CD4-positive, alpha-beta T cell treated with Interleukin-4 for 4 hours (primary cell): ENCODE measurements at regions not wholly inside any gene's neighbourhood (a gene's known extent, or its start where the extent isn't known, plus 50 kb on each side); places are given as distances from the start of the nearest gene placed in this dataset.

ENCODE experiments used
- DNase-seq: peaks from one replicate; pipeline ENCODE4 v3.0.0-alpha.2; 2020

GRCh38 chr9:105921057-105921726, 226.9 kb downstream of the TMEM38B start:
- DNase-seq: no peak

- DNase-seq: no peak
Observed at GRCh38 chr9:105928416-105928815, 234.1 kb downstream of the TMEM38B start.

DNA sequence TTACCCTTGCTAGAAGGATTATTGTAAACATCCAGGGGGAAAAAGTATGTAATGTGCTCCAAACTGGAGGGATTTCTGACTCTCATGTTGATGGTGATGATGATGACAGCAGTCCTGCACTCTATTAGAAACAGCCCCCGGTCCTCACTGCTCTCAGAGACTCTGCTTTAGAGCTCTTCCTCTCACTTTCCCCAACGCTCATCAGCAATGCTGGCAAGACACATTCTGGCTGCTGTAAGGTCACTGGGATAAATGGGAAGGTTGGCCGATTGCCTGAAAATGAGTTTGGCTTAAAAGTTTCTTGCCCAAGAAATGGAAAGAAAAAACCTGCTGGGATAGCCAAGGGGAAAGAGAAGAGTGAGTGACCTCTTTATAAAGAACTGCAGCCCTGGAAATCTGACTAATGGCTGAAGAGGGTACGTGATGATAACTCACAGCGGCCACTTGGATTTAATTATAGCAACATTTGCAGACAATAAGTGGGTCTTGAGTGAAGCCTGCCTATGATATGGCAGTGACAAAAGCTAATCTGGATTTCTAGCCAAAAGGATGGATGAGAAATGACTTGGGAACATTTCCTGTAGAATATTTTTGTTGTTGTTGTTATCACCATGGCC, 235.8 kb downstream of the TMEM38B start:
- no peak for DNase-seq

DNA sequence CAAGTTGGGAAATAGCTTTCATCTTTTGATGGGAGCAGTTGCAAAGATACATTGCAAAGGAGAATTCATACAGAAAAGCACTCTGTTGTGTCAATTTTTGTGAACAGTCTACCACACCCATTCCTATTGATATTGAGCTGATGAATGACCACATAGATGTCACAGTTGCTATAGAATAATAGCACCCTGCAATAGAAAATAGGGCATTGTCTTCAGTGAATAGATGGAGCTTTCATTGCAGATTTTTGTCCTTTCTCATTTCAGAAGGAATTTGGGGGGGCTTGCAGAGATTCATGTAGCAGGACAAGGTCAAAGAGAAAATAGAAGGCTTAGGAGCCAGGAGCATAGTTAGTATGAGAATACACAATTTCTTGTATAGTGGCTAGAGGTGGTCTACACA, 237.9 kb downstream of the TMEM38B start:
- DNase-seq: no peak

- DNase-seq: no peak
Observed at GRCh38 chr9:105950448-105950847, 256.1 kb downstream of the TMEM38B start.

DNA sequence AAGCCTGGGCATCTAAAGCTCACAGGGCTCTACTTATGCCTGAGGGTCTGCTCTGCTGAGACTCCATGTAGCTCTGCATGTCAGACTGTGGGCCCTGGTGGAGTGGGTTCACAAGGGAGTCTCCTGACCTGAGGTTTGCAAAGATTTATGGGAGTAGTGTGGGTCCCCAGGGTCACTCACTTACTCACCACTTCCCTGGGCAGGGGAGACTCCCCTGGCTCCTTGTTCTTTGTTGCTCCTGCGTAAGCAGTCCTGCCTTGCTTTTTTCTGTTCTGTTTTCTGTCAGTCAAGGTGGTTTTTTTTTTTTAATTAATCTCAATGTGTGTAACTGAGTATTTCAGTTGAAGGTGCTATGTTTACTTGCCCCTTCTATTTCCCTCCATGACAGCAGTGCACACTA, 256.6 kb downstream of the TMEM38B start:
- no peak for DNase-seq

GRCh38 chr9:105954517-105954916, 260.2 kb downstream of the TMEM38B start:
- DNase-seq: no peak

DNA sequence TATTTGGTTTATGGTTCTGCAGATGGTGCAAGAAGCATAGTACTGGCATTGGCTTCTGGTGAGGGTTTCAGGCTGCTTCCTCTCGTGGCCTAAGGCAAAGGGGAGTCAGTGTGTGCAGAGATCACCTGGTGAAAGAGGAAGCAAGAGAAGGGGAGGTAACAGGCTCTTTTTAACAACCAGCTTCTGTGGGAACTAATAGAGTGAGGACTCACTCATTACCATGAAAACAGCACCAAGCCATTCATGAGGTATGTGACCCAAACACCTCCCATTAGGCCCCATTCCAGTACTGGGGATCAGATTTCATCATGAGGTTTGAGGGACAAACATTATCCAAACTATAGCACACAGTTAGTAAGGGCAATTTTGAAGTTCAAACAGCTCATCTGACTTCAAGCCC, 263.5 kb downstream of the TMEM38B start:
- no peak for DNase-seq

DNA sequence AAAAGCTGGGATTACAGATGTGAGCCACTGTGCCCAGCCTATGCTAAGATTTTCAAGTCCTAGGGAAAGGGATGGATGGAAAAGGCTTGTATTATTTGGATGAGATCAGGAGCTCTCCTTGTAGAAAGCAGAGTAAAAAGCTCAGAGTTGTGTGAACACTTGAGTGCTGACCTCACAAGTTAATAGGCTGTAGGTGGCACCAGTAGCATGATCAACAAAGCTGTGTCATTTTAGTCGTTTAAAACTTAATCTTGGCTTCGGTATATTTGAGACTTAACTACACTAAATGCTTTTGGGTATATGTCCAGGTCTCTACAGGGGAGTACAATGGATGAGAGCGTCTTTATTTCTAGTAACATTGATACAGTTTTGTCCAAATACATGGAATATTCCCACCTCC, 264.2 kb downstream of the TMEM38B start:
- no peak for DNase-seq

GRCh38 chr9:105959531-105959930, 265.2 kb downstream of the TMEM38B start:
- DNase-seq: no peak

DNA sequence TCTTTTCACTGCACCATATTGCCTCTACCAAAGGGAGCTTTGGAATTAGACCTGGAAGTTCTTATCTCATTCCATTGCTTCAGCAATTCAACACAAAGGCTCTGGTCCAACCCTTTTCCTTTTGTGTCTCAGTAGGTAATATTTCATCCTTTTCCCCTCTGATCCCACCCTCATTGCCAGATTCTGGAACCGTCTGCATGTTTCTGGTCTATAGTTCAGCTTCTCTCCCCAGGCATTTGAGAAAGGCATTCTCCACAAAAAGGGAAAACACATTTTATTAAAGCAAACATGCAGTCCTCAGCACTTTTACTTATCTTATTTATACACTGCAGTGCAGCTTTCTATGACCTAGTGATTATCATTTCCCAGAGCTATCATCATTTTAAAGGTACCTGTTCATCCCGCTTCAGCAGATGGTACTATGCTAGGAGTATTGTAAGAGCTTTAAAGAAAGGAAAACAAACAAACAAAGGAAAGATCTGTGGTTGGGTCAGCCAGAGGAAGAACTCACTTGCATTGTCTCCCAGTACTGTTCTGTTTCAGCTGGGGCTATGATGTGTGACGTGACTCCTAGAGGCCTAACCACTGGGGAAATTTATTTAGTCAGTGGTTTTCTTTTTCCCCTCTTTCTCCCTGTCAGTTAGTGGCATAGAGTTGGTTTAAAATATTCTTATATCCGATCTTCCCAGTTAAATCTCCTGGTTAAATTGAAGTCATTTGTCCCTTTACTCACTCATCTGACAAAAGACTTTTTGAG, 269.2 kb downstream of the TMEM38B start:
- DNase-seq: no peak

- DNase-seq: no peak
Observed at GRCh38 chr9:105964156-105964555, 269.8 kb downstream of the TMEM38B start.

- no peak for DNase-seq
Observed at GRCh38 chr9:105966834-105967233, 272.5 kb downstream of the TMEM38B start.

DNA sequence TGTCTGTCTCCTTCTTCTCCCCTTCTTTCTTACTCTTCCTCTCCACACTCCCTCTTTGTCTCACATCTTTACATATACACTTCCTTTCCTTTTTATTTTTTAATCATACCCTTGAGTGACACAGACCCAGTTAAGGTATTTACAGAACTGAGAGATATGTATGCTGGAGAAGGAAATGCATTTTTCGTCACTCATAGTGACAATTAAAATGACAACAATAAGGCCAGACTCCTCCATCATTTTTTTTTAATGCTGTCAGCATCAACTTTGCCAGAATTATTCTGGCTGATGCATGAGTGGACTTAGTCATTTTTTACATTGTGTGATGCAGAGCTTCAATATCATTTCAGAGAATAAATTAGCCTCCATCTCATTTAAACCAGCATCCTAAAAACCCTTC, 272.9 kb downstream of the TMEM38B start:
- DNase-seq: no peak

GRCh38 chr9:105967797-105968196, 273.5 kb downstream of the TMEM38B start:
- no peak for DNase-seq

DNA sequence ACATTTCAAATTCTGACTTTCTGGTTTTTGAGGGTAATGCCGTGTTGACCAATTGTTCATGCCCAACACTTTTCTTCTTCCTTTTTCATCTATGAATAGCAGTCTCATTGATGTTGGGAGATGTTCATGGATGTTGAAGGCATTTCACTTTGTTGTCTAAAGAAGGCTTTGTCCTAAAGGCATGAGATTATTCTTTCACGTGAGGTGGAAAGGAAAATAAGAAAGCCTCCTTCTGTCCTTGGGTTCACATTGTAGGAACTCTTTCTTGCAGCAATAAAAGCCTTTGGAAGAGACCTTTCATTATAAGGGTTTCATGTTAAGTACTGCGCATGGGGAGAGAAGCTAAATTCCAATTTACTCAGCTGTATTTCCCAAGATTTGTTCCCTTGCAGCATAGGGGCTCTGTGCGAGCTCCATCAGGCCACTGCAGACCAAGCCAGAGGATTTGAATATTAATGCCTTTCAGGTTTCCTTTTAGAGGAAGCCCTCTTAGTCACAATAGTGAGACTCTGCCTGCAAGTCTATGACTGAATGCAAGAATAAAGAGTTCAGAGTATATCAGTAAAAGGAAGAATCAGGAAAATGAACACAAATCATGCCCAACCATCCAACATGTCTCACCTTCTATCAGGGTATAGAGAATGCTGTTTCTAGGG, 274.6 kb downstream of the TMEM38B start:
- no peak for DNase-seq

DNA sequence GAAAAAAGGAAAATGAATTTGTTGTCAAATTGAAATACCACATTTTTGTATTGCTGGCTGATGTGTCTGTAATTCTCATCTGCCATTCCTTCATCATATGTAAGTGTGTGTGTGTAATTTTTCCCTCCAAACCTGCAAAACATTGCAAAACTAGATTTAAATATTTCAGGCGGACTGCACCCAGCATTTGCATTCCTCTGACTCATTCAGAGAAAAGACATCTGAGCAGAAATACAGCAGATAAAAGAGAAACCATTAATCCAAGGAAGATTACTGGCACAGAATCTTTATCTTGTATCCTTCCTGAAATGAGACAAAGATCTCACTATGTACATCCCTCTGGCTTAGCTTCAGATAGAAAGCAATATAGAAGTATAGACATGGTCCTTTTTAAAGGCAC, 275.3 kb downstream of the TMEM38B start:
- DNase-seq: no peak

DNA sequence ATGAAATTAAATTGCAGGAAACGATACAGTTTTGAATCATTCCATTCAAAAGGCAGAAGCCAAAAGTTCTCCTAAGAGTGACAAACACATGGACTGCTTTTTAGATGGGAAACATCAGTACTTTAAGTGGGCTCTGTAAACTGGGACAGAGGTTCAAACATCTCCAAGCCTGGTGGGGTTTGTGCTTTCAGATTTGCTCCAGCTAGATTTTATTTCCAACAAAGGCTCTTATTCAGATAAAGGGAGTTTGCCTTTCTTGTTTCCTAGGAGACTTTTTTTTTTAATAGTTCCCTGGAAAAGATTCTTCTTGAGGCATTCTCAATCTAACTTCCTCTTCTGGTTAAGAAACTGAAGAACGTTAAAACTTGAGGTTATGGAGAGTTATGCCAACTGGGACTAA, 277.6 kb downstream of the TMEM38B start:
- DNase-seq: no peak

- DNase-seq: no peak
Observed at GRCh38 chr9:105972466-105973204, 278.3 kb downstream of the TMEM38B start.

GRCh38 chr9:105973951-105974351, 279.6 kb downstream of the TMEM38B start:
- no peak for DNase-seq

- no peak for DNase-seq
Observed at GRCh38 chr9:105975886-105976645, 281.7 kb downstream of the TMEM38B start.

GRCh38 chr9:105978336-105978735, 284.0 kb downstream of the TMEM38B start:
- no peak for DNase-seq
